ENCODE measurements at regions not wholly inside any gene's neighbourhood (a gene's known extent, or its start where the extent isn't known, plus 50 kb on each side); places are given as distances from the start of the nearest gene placed in this dataset.

DNA sequence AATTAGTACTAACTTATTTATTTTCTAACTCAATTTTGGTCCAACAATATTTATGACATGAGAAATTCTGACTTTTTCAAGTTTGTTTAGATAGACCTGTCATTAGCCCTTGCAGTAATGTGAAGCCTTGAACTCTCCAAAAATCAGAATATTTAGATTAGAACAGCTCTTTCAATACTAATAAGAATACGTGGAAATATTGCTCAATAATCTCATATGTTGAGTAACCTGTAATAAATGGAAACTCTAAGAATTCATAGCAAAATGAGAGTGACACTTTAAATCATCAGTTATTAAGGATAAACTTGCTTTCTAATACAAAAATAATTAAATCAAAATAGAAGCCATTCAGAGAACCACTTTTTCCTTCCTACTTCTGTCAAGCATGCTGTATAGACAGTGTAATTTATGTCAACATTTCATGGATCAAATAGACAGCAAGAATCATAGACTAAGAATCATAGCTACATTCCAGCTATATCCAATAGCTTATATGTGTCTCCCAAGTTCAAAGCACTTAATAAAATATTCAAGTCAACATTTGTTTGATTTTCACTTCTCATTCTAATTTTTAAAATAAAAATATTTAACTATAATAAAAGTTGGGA, 710.3 kb upstream of the SOX11 start:
- TF ChIP-seq, protein P1, sequence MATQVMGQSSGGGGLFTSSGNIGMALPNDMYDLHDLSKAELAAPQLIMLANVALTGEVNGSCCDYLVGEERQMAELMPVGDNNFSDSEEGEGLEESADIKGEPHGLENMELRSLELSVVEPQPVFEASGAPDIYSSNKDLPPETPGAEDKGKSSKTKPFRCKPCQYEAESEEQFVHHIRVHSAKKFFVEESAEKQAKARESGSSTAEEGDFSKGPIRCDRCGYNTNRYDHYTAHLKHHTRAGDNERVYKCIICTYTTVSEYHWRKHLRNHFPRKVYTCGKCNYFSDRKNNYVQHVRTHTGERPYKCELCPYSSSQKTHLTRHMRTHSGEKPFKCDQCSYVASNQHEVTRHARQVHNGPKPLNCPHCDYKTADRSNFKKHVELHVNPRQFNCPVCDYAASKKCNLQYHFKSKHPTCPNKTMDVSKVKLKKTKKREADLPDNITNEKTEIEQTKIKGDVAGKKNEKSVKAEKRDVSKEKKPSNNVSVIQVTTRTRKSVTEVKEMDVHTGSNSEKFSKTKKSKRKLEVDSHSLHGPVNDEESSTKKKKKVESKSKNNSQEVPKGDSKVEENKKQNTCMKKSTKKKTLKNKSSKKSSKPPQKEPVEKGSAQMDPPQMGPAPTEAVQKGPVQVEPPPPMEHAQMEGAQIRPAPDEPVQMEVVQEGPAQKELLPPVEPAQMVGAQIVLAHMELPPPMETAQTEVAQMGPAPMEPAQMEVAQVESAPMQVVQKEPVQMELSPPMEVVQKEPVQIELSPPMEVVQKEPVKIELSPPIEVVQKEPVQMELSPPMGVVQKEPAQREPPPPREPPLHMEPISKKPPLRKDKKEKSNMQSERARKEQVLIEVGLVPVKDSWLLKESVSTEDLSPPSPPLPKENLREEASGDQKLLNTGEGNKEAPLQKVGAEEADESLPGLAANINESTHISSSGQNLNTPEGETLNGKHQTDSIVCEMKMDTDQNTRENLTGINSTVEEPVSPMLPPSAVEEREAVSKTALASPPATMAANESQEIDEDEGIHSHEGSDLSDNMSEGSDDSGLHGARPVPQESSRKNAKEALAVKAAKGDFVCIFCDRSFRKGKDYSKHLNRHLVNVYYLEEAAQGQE (IDR thresholded peaks at IDR 0.05; ENCODE audit: insufficient read depth in 1 of 2, low read depth in 2 of 2, low read length in 2 of 2), result no peak
- no peak for TF ChIP-seq POLR2AphosphoS5 (IDR thresholded peaks at IDR 0.05; ENCODE audit: low read depth, low read length)
